Thyroid gland (tissue), 4 donors: ENCODE measurements at regions not wholly inside any gene's neighbourhood (a gene's known extent, or its start where the extent isn't known, plus 50 kb on each side); places are given as distances from the start of the nearest gene placed in this dataset.
"Not testable (repeated sequence)": the region's sequence is repeated elsewhere in the genome, so short reads cannot be mapped to it uniquely, and the experiment has no call there.

ENCODE experiments used
- CTCF ChIP-seq, 6 experiments: fragments of 200-600 bp in 3 of 6; fragments of 450-650 bp in 3 of 6; sonication (generic) in 3 of 6; IDR thresholded peaks; one replicate each; pipeline ENCODE4 v1.5.1; 2016 to 2019; ENCODE audit warnings: antibody characterized with exemption in 6 of 6, mild to moderate bottlenecking in 2 of 6, inconsistent platforms in 1 of 6, moderate library complexity in 1 of 6
- POLR2A ChIP-seq, 2 donors: fragments of 450-650 bp; IDR thresholded peaks; one replicate each; pipeline ENCODE4 v1.6.1; 2017; ENCODE audit warnings: antibody characterized with exemption in 2 of 2, mild to moderate bottlenecking in 2 of 2, moderate library complexity in 1 of 2

DNA sequence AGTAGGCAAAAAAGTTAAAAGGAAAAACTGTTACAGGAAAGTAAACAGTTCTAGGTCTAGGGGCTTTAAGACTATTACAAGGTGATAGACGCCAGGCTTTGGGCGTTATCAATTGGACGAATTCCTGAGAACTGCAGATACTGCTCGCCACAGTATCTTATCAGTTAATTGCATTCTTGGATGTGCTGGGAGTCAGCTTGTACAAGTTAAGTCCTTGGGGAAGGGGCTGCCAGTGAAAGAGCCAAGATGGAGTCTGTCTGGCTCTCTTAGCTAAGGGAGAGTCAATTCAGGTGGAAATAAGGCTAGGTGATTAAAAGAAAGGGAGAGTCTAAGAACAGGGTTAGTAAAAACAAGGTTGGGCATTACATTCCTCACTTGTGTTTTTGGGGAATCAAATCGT is 90.3 kb upstream of the FAM90A1 start:
- not testable (repeated sequence) for TF ChIP-seq CTCF, POLR2A (IDR thresholded peaks at IDR 0.05)
